NB4 (cell line): ENCODE measurements at regions not wholly inside any gene's neighbourhood (a gene's known extent, or its start where the extent isn't known, plus 50 kb on each side); places are given as distances from the start of the nearest gene placed in this dataset.

Experiments
- DNase-seq: peaks from one replicate; pipeline ENCODE4 v3.0.0; 2010; ENCODE audit warnings: low read depth
- H3K4me3 ChIP-seq: one replicate; pipeline ENCODE4 v1.5.1; 2011; ENCODE audit warnings: mild to moderate bottlenecking, low read depth, low read length, moderate library complexity
- MYC ChIP-seq: IDR thresholded peaks from 2 replicates; pipeline ENCODE4 v1.6.1; 2011; ENCODE audit warnings: low read depth, low read length
- POLR2A ChIP-seq: IDR thresholded peaks from 2 replicates; pipeline ENCODE4 v1.6.1; 2011; ENCODE audit warnings: mild to moderate bottlenecking; ENCODE audit not compliant: insufficient read length; ENCODE audit errors: extremely low read depth
- TF ChIP-seq, protein P1 (sequence below): IDR thresholded peaks from one replicate; pipeline ENCODE4 v1.5.1; 2012; ENCODE audit warnings: low read depth, low read length
- TF ChIP-seq, protein P2 (sequence below): IDR thresholded peaks from 2 replicates; pipeline ENCODE4 v1.6.1; 2011; ENCODE audit warnings: low read depth, low read length

DNA sequence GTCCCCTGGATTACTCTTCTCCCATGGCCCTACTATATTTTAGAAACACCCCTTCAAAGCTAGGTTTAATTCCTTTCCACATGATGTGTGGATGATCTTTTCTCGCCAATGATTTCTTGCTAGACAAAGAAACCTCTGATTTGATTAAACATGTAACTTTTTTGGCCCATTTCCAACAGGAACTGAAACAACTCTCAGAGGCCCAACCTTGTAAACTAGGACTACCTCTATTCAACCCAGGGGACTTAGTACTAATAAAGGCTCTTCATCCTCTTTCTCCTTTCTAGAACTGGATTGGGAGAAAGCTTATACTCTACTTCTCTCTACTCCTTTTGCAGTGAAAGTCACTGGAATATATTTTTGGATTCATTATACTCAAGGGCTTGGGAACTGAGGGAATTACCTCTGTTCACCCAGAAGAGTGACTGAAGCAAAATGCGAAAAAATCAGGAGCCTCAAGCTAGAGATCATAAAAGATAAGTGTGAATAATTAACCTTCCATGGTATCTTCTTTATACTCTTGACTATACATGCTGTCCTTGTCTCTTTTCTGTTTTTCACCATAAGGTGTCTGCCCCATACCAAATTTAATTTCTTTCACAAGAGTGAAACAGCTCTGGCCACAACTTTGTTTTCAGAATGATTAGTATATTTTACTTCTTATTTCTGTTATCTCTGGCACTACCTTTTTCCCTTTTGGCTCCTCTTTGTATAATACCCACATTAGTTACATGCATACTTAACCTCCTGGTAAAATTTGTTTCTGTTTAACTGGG, 977.6 kb downstream of the SLITRK5 start:
- DNase-seq, result no peak
- no peak overlapping the region for H3K4me3 ChIP-seq
- TF ChIP-seq, protein P1, sequence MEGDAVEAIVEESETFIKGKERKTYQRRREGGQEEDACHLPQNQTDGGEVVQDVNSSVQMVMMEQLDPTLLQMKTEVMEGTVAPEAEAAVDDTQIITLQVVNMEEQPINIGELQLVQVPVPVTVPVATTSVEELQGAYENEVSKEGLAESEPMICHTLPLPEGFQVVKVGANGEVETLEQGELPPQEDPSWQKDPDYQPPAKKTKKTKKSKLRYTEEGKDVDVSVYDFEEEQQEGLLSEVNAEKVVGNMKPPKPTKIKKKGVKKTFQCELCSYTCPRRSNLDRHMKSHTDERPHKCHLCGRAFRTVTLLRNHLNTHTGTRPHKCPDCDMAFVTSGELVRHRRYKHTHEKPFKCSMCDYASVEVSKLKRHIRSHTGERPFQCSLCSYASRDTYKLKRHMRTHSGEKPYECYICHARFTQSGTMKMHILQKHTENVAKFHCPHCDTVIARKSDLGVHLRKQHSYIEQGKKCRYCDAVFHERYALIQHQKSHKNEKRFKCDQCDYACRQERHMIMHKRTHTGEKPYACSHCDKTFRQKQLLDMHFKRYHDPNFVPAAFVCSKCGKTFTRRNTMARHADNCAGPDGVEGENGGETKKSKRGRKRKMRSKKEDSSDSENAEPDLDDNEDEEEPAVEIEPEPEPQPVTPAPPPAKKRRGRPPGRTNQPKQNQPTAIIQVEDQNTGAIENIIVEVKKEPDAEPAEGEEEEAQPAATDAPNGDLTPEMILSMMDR, result no peak
- TF ChIP-seq POLR2A (no peak), MYC (no peak)
- TF ChIP-seq, protein P2, sequence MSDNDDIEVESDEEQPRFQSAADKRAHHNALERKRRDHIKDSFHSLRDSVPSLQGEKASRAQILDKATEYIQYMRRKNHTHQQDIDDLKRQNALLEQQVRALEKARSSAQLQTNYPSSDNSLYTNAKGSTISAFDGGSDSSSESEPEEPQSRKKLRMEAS, result no peak

DNA sequence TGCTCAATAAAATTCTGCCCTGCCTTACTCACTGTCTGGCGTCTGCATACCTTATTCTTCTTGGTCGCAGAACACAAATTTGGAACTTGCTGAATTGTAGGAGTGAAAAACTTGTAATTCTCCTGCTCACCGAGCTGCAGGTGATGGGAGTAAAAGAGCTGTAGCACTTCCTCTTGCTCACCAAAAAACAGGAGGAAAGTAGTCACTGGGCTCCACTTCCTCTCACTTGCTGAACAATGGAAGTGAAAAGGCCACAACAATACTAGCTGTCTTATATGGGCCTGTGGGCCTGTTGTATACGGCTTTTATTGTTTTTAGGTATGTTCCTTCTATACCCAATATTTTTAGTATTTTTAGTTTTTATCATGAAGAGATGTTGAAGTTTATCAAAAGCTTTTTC, 978.7 kb downstream of the SLITRK5 start:
- H3K4me3 ChIP-seq, result no peak overlapping the region
- TF ChIP-seq POLR2A (no peak), MYC (no peak)
- TF ChIP-seq, protein P2, result no peak
- TF ChIP-seq, protein P1, result no peak
- peak; percentile 4 for DNase-seq

DNA sequence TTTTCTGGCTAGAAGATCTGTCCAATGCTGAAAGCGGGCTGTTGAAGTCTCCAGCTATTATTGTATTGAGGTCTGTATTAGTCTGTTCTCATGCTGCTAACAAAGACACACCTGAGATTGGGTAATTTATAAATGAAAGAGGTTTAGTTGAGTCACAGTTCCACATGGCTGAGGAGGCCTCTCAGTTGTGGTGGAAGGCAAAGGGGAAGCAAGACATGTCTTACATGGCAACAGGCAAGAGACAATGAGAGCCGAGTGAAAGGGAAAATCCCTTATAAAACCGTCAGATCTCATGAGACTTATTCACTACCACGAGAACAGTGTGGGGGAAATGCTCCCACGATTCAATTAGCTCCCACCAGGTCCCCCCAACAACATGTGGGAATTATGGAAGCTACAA, 980.4 kb downstream of the SLITRK5 start:
- H3K4me3 ChIP-seq, result no peak overlapping the region
- DNase-seq, result no peak
- TF ChIP-seq, protein P1, result no peak
- no peak for TF ChIP-seq MYC
- TF ChIP-seq, protein P2, result no peak
- no peak for TF ChIP-seq POLR2A

DNA sequence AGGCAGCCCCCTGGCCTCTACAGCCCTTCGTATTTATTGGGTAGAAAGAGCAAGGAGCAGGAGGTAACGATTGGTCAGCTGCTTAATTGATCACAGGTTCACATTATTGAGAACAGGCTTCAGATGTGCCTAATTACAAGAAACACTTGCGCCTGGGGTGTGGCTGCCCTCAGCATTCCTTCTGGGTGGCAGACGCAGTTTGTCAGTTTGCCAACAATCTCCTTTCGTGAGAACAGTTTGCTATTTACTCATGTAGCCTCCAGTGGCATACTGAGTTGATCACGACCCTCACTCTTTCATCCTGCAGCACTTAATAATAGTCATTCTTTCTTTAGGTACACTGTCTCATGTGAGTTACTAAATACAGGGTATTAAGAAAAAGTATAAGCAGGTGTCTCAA, 985.6 kb downstream of the SLITRK5 start:
- DNase-seq, result no peak
- no peak for TF ChIP-seq MYC
- no peak for TF ChIP-seq POLR2A
- TF ChIP-seq, protein P2, result no peak
- TF ChIP-seq, protein P1, result no peak

DNA sequence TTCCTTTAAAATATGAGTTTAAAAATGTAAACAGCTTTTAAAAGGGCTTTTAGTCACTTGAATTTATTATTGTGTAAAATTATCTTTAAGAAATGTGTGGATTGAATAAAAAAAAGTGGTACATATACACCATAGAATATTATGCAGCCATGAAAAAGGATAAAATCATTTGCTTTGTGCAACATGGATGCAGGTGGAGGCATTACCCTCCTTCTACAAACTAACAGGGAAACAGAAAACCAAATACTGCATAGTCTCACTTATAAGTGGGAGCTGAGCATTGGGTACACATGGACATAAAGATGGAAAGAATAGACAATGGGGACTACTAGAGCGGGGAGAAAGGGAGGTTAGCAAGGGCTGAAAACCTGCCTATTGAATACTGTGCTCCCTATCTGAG, 999.3 kb downstream of the SLITRK5 start:
- H3K4me3 ChIP-seq, result no peak overlapping the region
- TF ChIP-seq POLR2A (no peak), MYC (no peak)
- TF ChIP-seq, protein P1, result no peak
- TF ChIP-seq, protein P2, result no peak
- DNase-seq, result no peak

More for the DNA sequence above, 985.6 kb downstream of the SLITRK5 start:
- H3K4me3 ChIP-seq, result no peak overlapping the region

DNA sequence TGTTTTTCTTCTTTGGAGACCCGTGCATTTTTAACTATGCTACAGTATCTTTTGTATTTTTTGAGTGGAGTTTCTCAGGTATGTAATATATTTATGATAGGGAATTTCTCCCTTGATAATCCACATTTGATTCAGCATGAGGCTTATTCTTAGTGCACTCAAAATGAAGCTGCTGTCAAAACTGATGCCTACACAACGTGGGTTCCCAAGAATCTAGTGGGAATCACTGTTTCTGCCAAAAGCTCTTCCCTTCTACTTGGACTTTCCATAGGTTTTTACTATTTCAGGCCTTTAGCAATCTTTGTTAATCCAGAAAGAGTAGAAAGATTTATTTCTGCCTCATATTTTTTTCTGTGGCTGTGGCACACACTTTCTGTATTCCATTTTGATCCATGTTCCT, 1003.7 kb downstream of the SLITRK5 start:
- no peak for TF ChIP-seq POLR2A
- TF ChIP-seq, protein P1, result no peak
- TF ChIP-seq MYC, result no peak
- TF ChIP-seq, protein P2, result no peak
- no peak overlapping the region for H3K4me3 ChIP-seq
- DNase-seq, result no peak
